ENCODE measurements at regions not wholly inside any gene's neighbourhood (a gene's known extent, or its start where the extent isn't known, plus 50 kb on each side); places are given as distances from the start of the nearest gene placed in this dataset.
"Not testable (repeated sequence)": the region's sequence is repeated elsewhere in the genome, so short reads cannot be mapped to it uniquely, and the experiment has no call there.

DNA sequence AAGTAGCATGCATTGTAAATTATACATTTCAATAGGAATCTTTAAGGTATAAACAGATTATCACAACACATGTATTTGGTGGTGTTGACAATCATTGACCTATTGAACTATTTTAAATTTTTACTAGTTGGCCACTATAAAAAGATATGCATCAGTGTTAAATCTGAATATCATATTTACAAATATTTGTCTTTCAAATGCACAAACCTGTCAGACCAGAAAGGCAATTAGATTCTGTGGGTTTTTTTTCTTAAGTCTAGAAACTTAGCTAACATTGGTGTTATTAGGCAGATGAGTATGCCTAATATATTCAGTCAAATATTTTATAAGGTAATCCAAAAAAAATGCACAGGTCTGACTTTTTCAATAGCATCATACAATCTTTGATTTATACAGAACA lies 241.4 kb upstream of the DGKB start:
- H3K4me3 ChIP-seq (ENCODE audit: low read depth, low read length): no peak overlapping the region
- TF ChIP-seq, protein P1, sequence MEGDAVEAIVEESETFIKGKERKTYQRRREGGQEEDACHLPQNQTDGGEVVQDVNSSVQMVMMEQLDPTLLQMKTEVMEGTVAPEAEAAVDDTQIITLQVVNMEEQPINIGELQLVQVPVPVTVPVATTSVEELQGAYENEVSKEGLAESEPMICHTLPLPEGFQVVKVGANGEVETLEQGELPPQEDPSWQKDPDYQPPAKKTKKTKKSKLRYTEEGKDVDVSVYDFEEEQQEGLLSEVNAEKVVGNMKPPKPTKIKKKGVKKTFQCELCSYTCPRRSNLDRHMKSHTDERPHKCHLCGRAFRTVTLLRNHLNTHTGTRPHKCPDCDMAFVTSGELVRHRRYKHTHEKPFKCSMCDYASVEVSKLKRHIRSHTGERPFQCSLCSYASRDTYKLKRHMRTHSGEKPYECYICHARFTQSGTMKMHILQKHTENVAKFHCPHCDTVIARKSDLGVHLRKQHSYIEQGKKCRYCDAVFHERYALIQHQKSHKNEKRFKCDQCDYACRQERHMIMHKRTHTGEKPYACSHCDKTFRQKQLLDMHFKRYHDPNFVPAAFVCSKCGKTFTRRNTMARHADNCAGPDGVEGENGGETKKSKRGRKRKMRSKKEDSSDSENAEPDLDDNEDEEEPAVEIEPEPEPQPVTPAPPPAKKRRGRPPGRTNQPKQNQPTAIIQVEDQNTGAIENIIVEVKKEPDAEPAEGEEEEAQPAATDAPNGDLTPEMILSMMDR (IDR thresholded peaks at IDR 0.05; ENCODE audit: borderline replicate concordance, insufficient read depth, low read depth, low read length): no peak

DNA sequence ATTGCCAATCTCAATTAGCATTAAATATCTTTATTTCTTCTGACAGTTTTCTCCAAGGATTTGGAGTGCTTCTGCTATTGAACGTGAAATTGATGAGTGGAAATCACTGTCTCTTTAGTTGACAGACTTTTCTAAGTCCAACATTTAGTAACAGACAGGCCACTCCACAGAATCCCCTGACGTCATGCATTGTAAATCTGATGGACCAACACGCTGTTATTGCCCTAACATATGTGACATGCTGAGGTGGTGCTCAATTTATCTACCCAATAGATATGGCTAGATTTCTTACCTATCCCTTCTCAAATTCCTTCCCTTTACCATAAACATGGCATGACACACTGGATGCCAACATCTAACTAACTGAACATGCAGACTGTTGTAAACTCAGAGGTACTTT lies 240.6 kb upstream of the DGKB start:
- H3K4me3 ChIP-seq (ENCODE audit: low read depth, low read length): no peak overlapping the region
- TF ChIP-seq, protein P1 (IDR thresholded peaks at IDR 0.05; ENCODE audit: borderline replicate concordance, insufficient read depth, low read depth, low read length): no peak

DNA sequence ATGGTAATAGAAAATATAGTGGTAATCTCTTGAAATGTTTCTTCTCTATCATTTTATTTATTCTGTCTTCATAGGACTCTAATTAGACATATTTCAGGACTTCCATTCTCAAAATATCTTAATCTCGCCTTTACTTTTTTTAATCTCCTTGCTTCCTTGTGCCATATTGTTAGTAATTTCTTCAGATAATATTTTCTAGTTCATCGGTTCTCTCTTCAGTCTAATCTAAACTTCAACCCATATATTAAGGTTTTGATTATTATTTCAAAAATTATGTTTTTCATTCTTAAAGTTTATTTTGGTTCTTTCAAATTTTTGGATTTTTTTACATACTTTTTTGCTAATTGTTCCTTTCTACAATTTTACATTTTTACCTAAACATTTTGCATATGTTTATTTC lies 237.9 kb upstream of the DGKB start:
- H3K4me3 ChIP-seq (ENCODE audit: low read depth, low read length): no peak overlapping the region
- TF ChIP-seq, protein P1 (IDR thresholded peaks at IDR 0.05; ENCODE audit: borderline replicate concordance, insufficient read depth, low read depth, low read length): no peak

DNA sequence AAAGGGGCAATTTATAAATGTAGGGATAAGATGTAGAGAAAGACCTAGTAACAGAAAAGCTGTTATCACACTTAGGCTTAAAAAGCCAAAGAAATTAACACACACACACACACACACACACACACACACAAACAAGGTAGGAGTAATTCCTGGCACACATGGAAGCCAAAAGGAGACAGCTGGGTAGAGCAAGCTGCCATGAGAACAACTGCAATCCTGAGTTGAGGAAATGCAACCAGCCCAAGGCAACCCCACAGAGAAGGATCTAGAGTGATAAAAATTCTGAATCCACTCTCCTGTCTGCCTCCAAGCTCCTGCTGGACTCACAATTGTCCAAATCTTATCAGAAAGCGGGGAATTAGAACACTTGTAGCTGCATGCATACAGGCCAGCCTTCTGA lies 229.1 kb upstream of the DGKB start:
- no peak overlapping the region for H3K4me3 ChIP-seq (ENCODE audit: low read depth, low read length)
- TF ChIP-seq, protein P1 (IDR thresholded peaks at IDR 0.05; ENCODE audit: borderline replicate concordance, insufficient read depth, low read depth, low read length): no peak

DNA sequence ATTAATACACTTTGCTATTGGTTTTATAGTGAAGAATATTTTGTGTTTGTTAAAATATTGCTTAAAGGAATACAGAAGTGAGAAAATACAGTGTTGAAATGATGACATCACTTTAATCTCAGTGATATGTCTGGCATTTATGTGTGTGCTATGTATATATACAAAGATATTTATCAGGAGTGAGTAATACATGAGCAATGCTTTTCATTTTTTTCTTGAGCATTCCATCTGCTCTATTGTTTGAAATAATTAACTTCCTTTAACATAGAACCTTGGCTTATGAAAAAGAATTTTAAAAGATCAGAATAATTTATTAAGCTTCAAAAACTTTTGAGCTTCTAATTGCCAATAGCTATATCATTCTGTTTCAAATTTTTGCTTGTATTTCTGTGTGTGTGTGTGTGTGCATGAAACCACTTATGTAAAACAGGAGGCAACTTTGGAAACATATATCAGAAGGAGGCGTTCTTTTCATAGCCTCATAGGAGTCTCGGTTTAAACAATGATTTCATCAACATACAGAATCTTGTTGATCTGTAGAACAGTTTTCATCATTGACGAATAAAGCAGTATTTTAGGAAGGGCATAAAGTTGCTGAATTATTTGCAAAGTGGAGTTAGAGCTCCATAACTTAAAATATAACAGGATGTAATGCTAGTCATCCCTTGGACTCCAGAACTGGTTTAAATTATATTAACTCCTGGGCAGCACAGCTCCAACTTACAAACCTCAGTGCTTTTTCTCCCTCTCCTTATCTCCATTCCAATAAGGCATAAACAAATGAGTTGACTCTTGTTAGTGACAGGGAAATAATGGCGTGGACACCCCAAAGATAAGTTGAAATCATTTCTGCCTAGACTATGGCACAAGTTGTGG lies 228.4 kb upstream of the DGKB start:
- H3K4me3 ChIP-seq (ENCODE audit: low read depth, low read length): no peak overlapping the region
- TF ChIP-seq, protein P1 (IDR thresholded peaks at IDR 0.05; ENCODE audit: borderline replicate concordance, insufficient read depth, low read depth, low read length): no peak

DNA sequence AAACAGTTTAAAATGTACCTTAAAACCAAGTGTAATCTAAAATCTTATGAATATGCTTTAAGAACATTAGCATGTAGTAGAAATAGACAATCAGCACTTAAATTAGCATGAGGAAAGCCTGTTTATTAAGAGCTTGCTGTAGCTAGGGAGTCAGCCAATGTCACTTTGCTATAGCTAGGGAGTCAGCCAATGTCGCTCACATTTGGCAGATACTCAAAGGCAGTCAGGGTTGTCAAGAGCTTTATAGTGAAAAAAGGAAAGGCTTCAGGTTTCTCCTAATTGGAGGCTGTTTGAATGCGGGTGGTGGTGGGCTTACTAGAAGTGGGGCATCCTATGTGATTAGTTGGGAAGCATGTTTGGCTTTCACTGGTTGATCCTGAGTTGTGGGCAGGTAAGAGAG lies 226.2 kb upstream of the DGKB start:
- H3K4me3 ChIP-seq (ENCODE audit: low read depth, low read length): no peak overlapping the region
- TF ChIP-seq, protein P1 (IDR thresholded peaks at IDR 0.05; ENCODE audit: borderline replicate concordance, insufficient read depth, low read depth, low read length): no peak

DNA sequence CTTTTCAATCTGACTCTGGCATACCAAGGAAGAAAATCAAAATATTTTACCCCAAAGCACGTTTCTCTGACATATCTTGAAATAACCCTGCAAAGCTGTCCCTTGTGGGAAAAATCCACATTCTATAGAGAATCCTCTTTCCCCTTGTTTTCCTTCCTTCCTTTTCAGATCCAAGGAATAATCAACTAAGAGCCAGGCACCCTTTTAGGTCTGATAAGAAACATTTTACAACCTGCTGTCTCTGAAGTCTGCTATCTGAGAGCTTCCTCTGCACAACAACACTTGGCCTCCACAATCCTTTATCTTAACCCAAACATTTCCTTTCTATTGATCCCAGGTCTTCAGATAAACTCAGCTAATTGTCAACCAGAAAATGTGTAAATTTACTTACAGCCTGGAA lies 224.1 kb upstream of the DGKB start:
- not testable (repeated sequence) for H3K4me3 ChIP-seq (ENCODE audit: low read depth, low read length)

Data from GM12875 (cell line).